HG03196 (cell line): ENCODE measurements at regions not wholly inside any gene's neighbourhood (a gene's known extent, or its start where the extent isn't known, plus 50 kb on each side); places are given as distances from the start of the nearest gene placed in this dataset.
"Not testable (repeated sequence)": the region's sequence is repeated elsewhere in the genome, so short reads cannot be mapped to it uniquely, and the experiment has no call there.

Source experiments
- ATAC-seq: cut with Tn5 transposase; IDR thresholded peaks from one replicate; pipeline ENCODE4 v1.9.1; 2021; ENCODE audit not compliant: unreplicated experiment

DNA sequence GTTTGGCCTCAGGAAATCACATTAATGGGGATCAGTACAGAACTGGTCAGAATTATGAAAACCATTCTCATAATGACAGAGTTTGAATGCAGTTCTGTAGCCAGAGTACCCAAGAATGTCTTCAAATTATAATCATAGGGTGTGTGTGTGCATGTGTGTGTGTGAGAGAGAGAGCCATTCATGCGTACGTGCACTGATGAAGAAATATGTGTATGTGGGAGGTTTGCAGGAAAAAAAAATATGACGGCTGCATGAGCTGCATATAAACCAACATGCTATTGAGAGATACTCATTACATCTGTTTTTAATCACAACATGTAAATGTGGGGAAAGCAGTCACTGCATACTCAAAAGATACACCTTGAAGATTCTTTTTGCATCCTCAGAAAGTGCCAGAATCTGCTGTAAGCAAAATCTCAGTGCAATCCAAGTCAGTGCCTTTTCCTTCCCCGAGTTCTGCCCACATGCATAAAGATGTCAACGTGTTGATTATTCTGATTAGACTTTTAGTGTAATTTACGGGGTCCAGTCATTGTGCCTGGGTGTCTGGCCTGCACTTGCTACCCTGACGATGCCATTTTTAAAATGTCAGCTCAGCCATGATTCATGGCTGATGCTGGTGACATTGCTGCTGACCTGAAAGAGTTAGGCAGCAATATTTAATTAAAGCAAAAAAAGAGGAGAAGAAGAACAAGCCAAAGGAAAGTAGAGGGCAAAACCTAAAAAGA lies 378.7 kb upstream of the ZFHX3 start:
- no peak for ATAC-seq

DNA sequence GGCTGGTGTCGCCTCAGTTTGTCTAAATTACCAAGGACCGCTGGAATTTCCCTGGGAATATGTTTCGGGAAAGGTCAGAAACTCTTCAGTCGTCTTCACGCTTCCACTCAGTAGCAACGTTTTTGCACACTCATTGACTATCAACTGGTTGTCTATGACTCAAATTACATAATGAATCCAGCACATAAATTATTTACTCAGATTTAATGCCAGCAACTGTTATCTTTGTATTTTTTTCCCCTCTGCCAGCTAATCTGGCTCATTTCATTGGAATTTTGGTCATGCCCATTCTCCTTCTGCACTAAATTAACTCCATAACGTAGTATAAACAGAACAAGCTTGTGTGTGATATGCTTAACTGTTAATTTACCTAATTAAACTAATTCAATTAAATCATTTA lies 372.7 kb upstream of the ZFHX3 start:
- no peak for ATAC-seq

DNA sequence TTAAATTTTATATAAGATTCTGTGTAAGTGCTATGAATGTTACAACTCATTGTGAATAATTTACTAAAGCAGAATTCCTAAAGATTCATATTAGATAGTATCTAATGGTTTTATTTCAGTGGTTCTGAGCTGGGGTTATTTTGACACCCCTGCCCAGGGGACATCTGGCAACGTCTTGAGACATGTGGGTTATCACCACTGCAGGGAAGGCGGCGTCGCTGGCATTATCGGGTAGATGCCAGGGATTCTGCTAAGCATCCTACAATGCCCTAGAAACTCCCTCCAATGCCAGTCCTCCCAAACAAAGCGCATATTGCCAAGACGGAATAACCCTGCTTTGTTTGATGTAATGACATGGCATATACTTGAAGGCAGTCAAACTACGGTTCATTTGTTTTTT lies 372.3 kb upstream of the ZFHX3 start:
- no peak for ATAC-seq

DNA sequence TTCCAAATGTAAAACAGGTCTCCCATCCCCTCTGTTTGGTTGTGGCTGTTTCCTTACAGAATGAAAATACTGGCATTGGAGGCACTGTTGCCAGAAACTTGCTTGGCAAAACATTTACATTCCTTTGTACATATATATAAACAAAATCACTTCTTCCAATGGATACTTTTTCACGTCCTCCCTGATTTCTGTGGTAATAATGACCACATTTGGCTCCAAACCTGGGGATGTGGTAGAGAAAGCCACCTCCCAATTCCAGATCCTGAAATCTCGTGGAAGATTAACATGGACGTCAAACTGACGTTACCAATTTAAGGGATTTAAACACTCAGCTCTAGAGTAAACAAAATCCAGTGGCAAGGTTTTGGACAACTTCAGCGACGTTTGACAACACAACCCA lies 370.8 kb upstream of the ZFHX3 start:
- no peak for ATAC-seq

- no peak for ATAC-seq
Observed at GRCh38 chr16:73418051-73418450, 370.1 kb upstream of the ZFHX3 start.

- no peak for ATAC-seq
Observed at GRCh38 chr16:73415286-73415685, 367.4 kb upstream of the ZFHX3 start.

DNA sequence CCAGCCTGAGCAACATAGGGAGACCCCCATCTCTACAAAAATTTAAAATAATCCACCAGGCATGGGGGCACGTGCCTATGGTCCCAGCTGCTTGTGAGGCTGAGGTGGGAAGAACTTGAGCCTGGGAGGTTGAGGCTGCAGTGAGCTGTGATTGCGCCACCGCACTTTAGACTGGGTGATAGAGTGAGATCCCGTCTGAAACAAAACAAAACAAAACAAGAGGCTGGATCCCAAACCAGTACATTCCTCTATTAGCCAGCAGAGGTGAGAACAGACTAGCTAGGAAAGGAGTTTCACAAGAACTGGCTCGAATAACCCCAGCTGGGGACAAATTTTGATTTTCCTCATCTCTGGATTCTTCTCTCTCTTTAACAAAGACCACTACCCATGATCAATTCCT lies 366.7 kb upstream of the ZFHX3 start:
- ATAC-seq: no peak

GRCh38 chr16:73413830-73414190 lies 365.9 kb upstream of the ZFHX3 start:
- no peak for ATAC-seq

DNA sequence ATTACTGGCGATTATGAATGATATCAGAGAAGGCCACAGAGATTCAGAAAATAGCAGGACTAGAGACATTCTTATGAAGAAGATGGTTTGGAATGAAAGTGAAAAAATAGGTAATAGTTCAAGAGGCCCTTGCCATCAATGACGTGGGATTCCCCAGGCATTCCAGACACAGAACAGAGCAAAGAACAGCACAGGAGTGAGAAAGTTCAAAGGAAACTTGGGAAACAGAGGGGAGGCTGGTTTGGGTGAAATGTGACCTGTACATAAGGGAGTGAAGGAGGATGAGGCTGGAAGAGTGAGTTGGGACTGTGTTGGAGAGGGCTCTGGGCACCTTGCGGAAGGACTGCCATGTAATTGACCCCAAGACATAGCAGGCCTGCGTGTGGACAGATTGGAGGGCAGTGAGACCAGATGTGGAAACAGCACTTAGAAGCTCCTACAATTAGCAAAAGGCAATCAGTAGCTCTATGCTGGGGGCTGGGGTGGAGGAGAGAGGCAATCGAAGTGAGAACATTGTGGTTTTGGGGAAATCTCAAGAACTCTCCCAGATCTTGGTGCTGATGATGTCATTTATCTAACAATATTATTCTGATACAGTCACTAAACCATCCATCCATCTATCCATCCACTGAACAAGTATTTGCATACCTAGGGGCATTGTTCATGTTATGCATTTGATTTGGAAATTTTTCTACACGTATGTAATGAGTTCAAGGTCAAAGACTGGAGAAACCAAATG lies 365.3 kb upstream of the ZFHX3 start:
- no peak for ATAC-seq

DNA sequence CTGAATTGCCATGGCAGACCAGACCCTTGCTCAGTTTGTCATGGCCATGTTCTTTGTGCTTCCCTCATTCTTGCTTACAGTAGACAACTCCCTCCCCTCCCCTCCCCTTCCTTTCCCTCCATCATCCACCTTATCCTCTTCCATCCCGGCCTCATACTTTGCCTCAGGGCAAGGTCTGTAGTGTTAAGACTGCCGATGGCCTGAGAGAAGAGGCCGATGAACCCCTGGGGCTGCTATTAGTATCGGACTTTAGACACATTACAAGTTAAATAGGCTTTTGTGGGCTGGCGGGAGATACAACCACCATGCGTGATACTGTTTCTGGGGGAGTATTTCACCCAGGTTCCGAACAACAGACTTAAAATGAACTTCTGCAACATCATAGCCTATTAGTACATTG lies 364.5 kb upstream of the ZFHX3 start:
- no peak for ATAC-seq

DNA sequence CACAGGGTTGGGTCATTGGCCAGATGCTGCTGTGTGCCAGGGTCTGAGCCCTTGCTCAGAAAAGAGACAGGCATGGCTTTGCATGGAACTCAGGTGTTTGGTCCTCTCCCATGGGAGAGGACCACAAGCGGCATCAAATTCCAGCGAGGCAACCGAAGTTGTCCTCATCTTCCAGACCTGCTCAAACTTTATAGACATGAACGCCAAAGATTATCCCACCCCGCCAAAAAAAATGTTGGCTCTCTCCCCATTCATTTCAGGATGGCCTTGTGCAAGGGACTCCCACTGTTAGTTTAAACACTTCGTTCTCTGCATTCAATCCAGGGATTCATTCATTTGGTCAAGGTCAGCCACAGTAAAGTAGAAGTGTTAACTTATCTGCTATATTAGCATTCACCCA lies 360.8 kb upstream of the ZFHX3 start:
- no peak for ATAC-seq

DNA sequence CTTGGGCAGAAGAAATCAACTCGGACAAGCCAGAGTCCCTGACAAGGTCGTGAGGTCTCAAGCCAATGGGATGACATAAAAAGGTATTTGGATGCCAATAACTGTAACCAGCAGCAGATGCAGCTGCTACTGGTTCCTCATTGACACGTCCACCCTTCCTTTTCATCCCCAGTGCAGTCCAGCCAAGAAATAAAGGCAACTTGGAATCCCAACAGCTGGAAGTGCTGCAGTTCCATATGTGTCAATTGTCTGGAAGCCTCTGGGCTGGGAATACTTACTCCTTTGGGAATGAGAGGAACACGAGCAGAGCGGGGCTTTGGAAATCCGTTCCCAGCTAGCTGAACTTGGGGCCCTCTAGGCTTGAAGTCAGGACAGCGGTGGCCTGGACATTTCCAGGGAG lies 360.4 kb upstream of the ZFHX3 start:
- no peak for ATAC-seq

- ATAC-seq: no peak
Observed at GRCh38 chr16:73405851-73406250, 357.9 kb upstream of the ZFHX3 start.

GRCh38 chr16:73404001-73404400 lies 356.1 kb upstream of the ZFHX3 start:
- no peak for ATAC-seq

DNA sequence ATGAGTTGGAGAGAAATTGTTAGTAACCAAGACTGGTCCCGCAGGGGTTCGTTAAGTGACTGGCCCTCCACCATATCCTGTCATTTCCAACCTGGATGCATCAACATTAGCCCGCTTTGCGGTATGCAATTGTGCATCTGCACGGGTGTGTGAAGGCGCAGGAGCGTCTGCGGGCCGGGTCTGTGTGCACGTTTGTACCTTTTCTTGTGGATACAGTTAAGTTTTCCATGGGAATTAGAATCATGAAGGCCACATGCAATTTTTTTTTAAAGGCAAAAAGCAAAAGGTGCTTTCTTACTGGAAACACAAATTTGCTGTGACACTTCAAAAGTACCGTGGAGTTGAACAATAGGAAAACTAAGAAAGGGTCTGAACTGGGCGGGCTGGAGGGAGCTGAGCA lies 355.4 kb upstream of the ZFHX3 start:
- ATAC-seq: no peak

DNA sequence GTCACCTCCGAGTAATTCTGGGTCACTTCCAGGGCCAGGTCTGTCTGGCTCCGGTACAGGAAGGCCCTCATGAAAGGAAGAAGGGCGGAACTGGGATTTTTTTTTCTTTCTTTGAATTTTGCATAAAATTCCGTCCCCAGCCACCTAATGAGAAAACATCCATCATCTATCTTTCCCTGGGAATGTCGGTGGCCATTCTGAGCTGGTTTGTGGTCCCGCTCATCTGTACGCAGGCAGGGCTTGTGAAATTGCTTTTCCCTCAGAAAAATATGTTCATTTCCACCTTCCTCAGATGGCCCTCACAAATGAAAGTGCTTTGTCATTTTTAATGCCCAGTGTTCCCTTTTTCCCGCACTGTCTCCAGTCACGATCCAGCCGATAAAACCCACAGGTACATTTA lies 353.0 kb upstream of the ZFHX3 start:
- no peak for ATAC-seq

DNA sequence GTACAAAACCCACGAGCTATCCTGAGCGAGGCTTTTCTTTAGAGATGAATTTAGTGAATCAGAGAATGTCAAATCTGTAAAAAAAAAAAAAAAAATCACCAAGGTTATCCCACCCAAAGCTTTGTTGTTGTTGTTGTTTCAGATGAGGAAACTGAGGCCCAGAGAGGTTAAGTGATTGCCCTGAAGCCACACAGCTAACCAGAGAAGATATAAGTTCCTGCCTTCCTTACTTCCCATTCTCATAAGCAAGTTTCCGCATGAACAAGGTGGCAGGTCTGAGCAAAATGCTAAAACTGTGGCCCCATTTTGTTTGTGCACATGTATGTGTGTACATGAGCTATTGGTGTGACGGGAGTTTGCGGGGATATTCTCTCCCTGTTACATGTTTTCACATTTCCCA lies 352.1 kb upstream of the ZFHX3 start:
- ATAC-seq: no peak

GRCh38 chr16:73399486-73399885 lies 351.6 kb upstream of the ZFHX3 start:
- ATAC-seq: no peak

GRCh38 chr16:73398604-73399003 lies 350.7 kb upstream of the ZFHX3 start:
- not testable (repeated sequence) for ATAC-seq

- no peak for ATAC-seq
Observed at GRCh38 chr16:73396556-73396955, 348.6 kb upstream of the ZFHX3 start.

DNA sequence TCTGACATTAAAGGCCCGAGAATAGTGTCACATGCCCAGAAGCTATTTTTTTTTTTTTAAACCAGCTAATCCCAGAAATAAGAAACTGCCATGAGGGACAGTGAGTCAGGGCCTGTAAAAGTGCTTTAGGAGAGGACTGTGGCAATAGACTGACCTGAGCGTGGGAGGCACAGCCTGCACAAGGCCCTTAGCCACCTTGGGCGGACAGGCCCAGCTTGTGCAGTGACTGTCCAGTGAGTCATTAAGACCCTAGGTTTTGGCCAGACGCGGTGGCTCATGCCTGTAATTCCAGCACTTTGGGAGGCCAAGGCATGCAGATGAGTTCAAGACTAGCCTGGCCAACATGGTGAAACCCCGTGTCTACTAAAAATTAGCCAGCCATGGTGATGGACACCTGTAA lies 343.0 kb upstream of the ZFHX3 start:
- ATAC-seq: no peak

- ATAC-seq: no peak
Observed at GRCh38 chr16:73390491-73390890, 342.6 kb upstream of the ZFHX3 start.

DNA sequence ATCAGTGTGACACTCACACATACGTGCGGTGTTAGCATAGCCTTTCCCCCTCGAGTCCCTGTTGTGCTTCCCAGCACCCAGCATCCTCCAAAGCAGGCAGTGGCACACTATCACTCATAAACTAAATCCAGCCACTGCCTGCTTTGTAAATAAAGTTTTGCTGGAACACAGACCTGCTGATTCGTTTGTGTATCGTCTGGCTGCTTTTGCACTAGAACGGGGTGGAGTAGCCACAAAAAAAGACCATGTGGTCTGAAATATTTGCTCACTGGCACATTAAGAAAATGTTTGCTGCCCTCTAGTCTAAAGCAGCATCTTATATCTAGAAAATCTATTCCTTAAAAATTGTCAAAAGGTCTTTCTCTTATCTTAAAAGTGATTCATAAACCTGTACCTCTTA lies 341.2 kb upstream of the ZFHX3 start:
- no peak for ATAC-seq
